Ramos (cell line): ENCODE measurements at regions not wholly inside any gene's neighbourhood (a gene's known extent, or its start where the extent isn't known, plus 50 kb on each side); places are given as distances from the start of the nearest gene placed in this dataset.

Experiments
- in situ Hi-C: fragments of 300-500 bp; cut with MboI; formaldehyde crosslinking; loops from one replicate; pipeline ENCODE4 v1.14.3; 2022; ENCODE audit warnings: low sequenced_read_pairs; ENCODE audit not compliant: unreplicated experiment

GRCh38 chr17:74085434-74085833 lies 118.0 kb upstream of the RPL38 start:
- in situ Hi-C loops: no loop called here

DNA sequence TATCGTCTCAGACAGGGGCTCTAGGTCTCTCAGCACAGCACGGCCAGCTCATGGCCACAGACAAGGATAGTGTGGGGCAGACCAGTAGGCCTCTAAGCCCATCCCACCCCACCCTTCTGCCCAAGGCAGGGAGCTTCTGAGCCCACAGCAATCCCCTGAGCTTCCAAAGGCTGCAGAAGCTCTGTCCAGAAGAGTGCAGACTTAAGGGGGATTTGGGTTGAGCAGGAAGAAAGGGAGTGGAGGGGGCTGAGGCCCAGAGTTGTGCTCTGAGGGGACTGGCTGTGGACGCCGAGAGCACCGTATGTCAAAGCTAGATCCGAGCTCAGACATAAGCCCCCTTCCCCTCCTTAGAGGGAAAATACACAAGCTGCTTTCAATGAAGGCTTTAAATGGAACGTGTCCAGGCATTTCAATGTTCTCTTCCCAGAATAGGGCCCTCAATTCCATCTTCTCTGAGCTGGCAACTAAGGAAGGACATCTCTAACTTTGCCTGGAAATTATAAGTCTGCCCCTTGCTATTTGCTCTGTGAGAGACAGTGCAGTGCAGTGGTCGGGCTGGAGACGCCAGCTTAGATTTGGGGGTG lies 116.4 kb upstream of the RPL38 start:
- in situ Hi-C loops: no loop called here

DNA sequence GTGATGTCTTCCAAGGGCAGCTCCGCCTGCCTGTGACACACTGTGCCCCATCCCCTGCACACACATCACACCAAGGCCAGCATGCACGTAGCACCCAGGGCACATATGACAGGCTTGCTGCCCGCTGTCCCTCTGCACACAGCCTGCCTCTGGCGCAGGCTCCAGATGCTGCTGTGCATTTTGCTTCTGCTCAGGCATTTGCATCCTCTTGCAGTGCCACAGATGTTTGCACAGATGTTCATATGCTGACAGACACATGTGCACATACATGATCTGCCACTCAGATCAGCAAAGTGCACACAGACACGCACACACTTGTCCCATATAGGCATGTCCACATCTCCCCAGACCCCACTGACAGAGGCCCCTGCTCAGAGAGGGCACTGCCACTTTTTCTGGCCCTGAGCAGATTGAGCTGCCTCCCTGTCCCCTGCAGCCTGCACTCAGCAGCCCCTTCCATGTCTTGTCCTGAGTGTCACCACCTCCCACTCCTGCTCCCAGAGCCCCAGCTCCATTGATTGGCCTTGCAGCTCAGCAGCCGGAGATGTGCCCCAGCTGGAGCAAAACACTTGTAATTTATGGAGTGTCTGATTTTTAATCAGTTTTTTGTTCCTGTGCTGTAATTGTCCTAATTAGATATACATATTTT lies 115.1 kb upstream of the RPL38 start:
- in situ Hi-C loops: no loop called here

- in situ Hi-C loops: no loop called here
Observed at GRCh38 chr17:74088934-74089329, 114.5 kb upstream of the RPL38 start.

DNA sequence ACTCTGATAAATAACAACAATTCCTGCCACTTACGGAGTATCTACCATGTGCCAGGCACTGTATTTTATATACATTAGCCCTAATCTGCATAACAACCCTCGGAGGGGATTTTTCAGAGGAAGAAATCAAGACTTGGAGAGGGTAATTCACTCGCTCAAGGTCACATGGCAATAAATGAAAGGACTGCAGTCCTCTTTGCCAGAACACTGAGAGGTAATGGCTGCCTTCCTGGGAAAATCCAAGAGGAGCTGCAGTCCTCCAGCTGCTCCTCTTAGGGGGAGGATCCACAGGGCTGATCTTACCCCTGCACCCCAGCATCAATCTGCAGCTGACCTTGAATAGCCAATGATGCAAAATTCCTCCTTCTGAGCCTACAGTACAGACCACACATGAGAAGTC lies 114.1 kb upstream of the RPL38 start:
- in situ Hi-C loops: no loop called here

- in situ Hi-C loops: no loop called here
Observed at GRCh38 chr17:74089869-74090464, 113.5 kb upstream of the RPL38 start.

GRCh38 chr17:74094651-74095050 lies 108.8 kb upstream of the RPL38 start:
- in situ Hi-C loops: no loop called here

GRCh38 chr17:74096456-74096855 lies 107.0 kb upstream of the RPL38 start:
- in situ Hi-C loops: no loop called here

DNA sequence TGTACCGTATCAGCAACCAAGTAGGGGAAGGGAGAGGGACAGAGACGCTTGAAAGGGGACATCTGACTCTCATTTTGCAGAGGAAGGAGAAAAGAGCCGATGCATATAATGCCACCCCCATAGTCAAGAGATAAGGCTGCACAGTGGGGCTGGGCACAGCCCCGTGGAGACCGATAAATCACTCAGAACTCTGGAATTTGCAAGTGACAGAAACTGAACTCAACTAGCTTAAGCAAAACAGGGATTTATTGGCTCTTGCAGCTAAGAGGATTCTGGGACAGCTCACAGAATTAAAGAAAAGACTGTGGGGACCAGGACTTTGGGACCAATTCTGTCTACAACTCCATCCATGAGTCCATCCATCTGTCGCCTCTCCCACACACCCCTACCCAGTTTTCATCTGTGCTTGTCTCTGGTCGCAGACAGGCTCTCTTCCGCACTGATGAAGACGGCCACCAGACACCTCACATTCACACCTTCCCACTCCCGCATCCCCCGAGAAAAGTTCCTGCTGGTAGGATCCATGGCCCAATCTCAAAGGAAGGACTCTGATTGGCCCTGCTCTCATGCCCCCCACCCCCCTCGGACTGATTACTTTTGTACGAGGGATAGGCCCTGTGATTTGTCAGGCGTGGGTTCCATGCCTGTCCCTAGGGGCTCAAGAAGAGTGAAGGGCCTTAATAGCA lies 105.9 kb upstream of the RPL38 start:
- in situ Hi-C loops: no loop called here

GRCh38 chr17:74098136-74099024 lies 105.1 kb upstream of the RPL38 start:
- in situ Hi-C loops: no loop called here

DNA sequence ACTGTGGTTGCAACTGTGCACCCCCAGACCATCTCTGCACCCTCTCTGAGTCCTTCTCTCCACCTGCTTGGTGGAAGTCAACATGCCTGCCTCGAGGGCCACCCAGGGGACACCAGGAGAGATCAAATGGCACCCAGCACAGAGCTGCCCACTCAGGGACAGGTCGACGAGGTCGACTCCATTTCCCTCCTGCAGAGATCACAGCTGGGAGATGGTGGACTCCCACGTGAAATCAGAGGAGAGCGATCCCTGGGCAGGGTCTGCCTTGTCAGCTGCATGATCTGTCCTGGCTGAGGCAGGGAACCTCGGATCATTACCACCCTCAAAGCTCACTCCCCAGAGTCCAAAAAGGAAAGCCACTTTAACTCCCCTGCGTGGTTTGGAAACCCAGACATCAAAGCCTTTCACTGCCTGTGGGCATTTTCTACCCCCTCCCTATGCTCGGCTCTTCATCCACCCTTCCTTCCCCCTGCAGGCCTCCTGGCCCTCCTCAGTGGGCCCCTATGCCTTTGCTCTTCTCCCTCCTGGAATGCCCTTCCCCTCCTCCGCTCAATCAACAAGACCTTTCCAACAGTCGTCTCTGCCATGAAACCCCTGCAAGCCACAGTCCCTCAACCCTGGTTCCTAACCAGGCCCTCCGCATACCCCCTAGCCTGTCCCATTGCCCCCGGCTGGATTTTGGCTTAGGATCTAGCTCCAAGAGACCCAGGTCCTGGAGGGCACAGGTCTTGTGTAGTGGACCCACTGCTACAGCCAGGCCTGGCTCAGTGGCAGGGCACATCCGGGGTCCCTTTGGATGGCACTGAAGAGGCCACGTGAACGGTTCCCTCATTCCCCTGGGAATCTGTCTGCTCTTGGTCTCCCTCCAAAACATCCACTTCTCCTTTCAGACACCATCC lies 103.8 kb upstream of the RPL38 start:
- in situ Hi-C loops: no loop called here

GRCh38 chr17:74104921-74105320 lies 98.6 kb upstream of the RPL38 start:
- in situ Hi-C loops: no loop called here

- in situ Hi-C loops: no loop called here
Observed at GRCh38 chr17:74107107-74107506, 96.4 kb upstream of the RPL38 start.

DNA sequence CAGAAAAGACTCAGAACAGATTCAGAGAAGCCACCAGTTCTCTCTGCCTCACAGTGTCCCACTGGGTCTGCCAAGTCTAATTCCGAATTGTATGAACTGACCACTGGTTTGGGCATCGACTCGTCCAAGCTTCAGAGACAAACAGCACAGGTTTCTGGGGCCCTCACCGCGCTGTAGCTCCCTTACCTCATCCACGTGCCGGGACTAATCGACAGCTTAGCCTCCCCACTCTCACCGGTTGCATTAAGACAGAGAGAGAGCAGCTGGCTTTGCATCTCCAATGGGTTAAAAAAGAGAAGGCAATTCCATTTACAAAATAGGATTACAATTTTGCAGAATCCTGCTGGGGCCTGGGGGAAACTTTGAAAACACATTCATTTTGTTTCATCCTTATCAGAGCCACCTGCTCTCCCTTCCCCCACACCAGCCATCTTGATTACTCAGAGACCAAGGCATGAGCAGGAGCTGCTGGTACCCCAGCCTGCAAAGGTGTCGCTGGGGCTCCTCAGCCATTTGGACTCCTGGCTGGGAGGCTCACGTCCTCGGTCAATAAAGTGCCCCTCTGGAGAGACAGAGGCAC lies 95.3 kb upstream of the RPL38 start:
- in situ Hi-C loops: no loop called here

- in situ Hi-C loops: no loop called here
Observed at GRCh38 chr17:74110467-74110866, 93.0 kb upstream of the RPL38 start.

- in situ Hi-C loops: no loop called here
Observed at GRCh38 chr17:74113326-74113725, 90.2 kb upstream of the RPL38 start.

- in situ Hi-C loops: no loop called here
Observed at GRCh38 chr17:74113952-74114351, 89.5 kb upstream of the RPL38 start.

DNA sequence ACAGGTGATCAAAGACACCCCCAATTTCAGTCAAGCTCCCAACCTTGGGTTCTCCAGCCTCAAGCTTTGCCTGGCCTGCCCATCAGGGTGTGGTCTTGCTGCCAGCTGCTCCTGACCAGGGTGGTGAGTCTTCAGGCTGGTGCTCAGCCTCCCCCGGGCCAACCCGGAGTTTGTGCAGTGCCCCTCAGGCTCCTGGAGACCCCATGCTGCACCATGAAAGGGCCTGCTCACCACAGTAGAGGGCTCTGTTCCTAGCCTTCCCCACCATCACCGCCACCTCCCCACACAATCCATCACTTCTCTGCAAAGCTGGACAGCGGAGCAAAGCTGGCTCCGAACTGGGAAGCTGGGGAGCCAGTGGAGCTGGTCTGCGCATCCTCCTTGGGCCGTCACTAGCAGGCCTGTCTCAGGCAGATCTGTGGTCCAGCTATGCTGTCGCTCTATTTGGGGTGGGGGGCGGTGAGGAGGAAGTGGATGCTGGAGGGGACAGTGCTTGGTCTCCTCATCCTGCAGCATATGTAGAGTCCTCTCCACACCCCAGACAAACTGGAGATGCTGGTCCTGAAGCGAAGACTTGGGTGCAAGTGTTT lies 88.5 kb upstream of the RPL38 start:
- in situ Hi-C loops: no loop called here

DNA sequence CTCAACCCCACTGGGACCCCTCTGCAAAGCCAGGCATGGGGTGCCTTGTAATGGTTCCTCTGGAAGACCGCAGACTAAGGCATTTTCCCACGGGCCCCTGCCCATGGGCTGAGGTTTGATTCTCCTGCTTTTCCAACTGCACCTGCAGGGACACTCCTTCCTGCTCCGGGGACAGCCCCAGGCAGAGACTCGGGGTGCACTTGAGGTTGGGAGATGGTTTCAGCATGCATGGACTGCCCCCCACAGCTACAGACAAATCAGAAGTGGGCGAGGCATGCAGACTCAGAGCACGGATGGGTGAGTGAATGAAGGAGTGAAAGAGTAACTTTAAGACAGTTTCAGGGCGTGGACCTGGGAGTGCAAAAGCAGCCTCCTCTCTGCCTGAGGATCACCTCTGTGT lies 87.9 kb upstream of the RPL38 start:
- in situ Hi-C loops: no loop called here
